HCT116 (cell line): ENCODE measurements at regions not wholly inside any gene's neighbourhood (a gene's known extent, or its start where the extent isn't known, plus 50 kb on each side); places are given as distances from the start of the nearest gene placed in this dataset.

Source experiments
- ATAC-seq: fragments of 200-7000 bp; cut with Tn5 transposase; 2 replicates; pipeline ENCODE4 v1.9.1; 2020; ENCODE audit warnings: mild to moderate bottlenecking, moderate library complexity
- BruUV-seq: library from RNA; stranded (reverse); fragments of 400-500 nt; replicated peaks from 2 replicates; lab custom pipeline; 2021; lab: Mats Ljungman, UMichigan
- CTCF ChIA-PET: fragments of 300-600 bp; sonication (Branson Sonifier 250); formaldehyde crosslinking; loops from one replicate; lab custom pipeline; 2021; ENCODE audit warnings: antibody characterized with exemption; lab: Charles Lee
- POLR2A ChIA-PET: fragments of 300-600, 350-600 bp; sonication (Branson Sonifier 250); formaldehyde crosslinking; loops from one replicate; lab custom pipeline; 2021; ENCODE audit warnings: antibody characterized with exemption; lab: Charles Lee
- RAD21 ChIA-PET, 2 experiments: fragments of 300-600 bp; sonication (Branson Sonifier 250); formaldehyde crosslinking; loops; one replicate each; lab custom pipeline; 2023; ENCODE audit warnings: low total read pairs in 2 of 2; ENCODE audit not compliant: uncharacterized antibody in 2 of 2, unreplicated experiment in 2 of 2, low non-redundant PET in 1 of 2; lab: Charles Lee
- DNase-seq: peaks from one replicate; pipeline ENCODE4 v3.0.0-alpha.2; 2010; ENCODE audit warnings: low read depth, low spot score
- H2AFZ ChIP-seq: fragments of 200-600 bp; shearing (Covaris generic), sonication (generic); 2 replicates; pipeline ENCODE4 v1.6.1; 2017; ENCODE audit warnings: low read depth, mixed run types, mixed read lengths, antibody characterized with exemption, low read length; ENCODE audit not compliant: poor library complexity, severe bottlenecking
- H3K27ac ChIP-seq: 2 replicates; pipeline ENCODE4 v1.5.1; 2012; ENCODE audit warnings: low read depth, low read length
- H3K27me3 ChIP-seq: fragments of 200-600 bp; sonication (generic); 2 replicates; pipeline ENCODE4 v1.6.1; 2016; ENCODE audit warnings: mixed run types, low read length, mixed read lengths; ENCODE audit not compliant: insufficient read depth
- H3K36me3 ChIP-seq, 2 experiments: fragments of 200-500 bp in 1 of 2; fragments of 200-600 bp in 1 of 2; sonication (Bioruptor generic) in 1 of 2; sonication (generic) in 1 of 2; 2 replicates each; pipeline versions ENCODE4 v1.5.1 to v1.6.1; 2014 to 2016; ENCODE audit warnings: low read length in 2 of 2, inconsistent platforms in 1 of 2, mixed read lengths in 1 of 2, mixed run types in 1 of 2; ENCODE audit not compliant: insufficient read depth in 2 of 2, control insufficient read depth in 1 of 2
- H3K4me1 ChIP-seq, 2 experiments: fragments of 200-600 bp in 1 of 2; sonication (generic) in 1 of 2; 2 replicates each; pipeline versions ENCODE4 v1.5.1 to v1.6.1; 2012 to 2017; ENCODE audit warnings: low read length in 2 of 2, inconsistent platforms in 1 of 2, mild to moderate bottlenecking in 1 of 2, mixed read lengths in 1 of 2, mixed run types in 1 of 2, moderate library complexity in 1 of 2; ENCODE audit not compliant: insufficient read depth in 2 of 2, control insufficient read depth in 1 of 2
- H3K4me2 ChIP-seq: fragments of 200-600 bp; sonication (generic); 2 replicates; pipeline ENCODE4 v1.6.1; 2017; ENCODE audit warnings: mixed run types, low read length, mixed read lengths
- H3K4me3 ChIP-seq, 2 experiments: fragments of 200-600 bp in 1 of 2; sonication (generic) in 1 of 2; replicated peaks in 1 of 2; 2 replicates each; pipeline ENCODE4 v1.5.1; 2011 to 2016; ENCODE audit warnings: low read length in 2 of 2, control low read depth in 1 of 2, low read depth in 1 of 2, mild to moderate bottlenecking in 1 of 2, mixed read lengths in 1 of 2, mixed run types in 1 of 2
- H3K79me2 ChIP-seq: fragments of 200-600 bp; sonication (generic); 2 replicates; pipeline ENCODE4 v1.6.1; 2017; ENCODE audit warnings: mild to moderate bottlenecking, mixed run types, low read length, moderate library complexity, mixed read lengths; ENCODE audit not compliant: insufficient read depth
- H3K9ac ChIP-seq: fragments of 200-600 bp; sonication (generic); 2 replicates; pipeline ENCODE4 v1.6.1; 2016; ENCODE audit warnings: low read length, mixed read lengths
- H3K9me2 ChIP-seq: fragments of 200-600 bp; sonication (generic), shearing (Covaris generic); 2 replicates; pipeline ENCODE4 v1.6.1; 2017; ENCODE audit warnings: mixed run types, mild to moderate bottlenecking, moderate library complexity; ENCODE audit not compliant: insufficient read depth
- H3K9me3 ChIP-seq, 2 experiments: fragments of 200-500 bp in 1 of 2; fragments of 200-600 bp in 1 of 2; sonication (Bioruptor generic) in 1 of 2; sonication (generic) in 1 of 2; 2 replicates each; pipeline ENCODE4 v1.6.1; 2014 to 2017; ENCODE audit warnings: low read length in 2 of 2, mixed read lengths in 2 of 2, inconsistent platforms in 1 of 2, low read depth in 1 of 2, mild to moderate bottlenecking in 1 of 2, mixed run types in 1 of 2, moderate library complexity in 1 of 2; ENCODE audit not compliant: control insufficient read depth in 1 of 2, insufficient read depth in 1 of 2
- H4K20me1 ChIP-seq: fragments of 200-600 bp; sonication (generic), shearing (Covaris generic); 2 replicates; pipeline ENCODE4 v1.6.1; 2017; ENCODE audit warnings: mixed run types, mild to moderate bottlenecking, moderate library complexity; ENCODE audit not compliant: insufficient read depth
- CEBPB ChIP-seq: IDR thresholded peaks from 2 replicates; pipeline ENCODE4 v1.6.1; 2012; ENCODE audit warnings: low read depth
- EGR1 ChIP-seq: IDR thresholded peaks from 2 replicates; pipeline ENCODE4 v1.6.1; 2012; ENCODE audit warnings: low read depth
- ELF1 ChIP-seq: IDR thresholded peaks from 2 replicates; pipeline ENCODE4 v1.6.1; 2012; ENCODE audit warnings: low read depth, borderline replicate concordance
- EZH2phosphoT487 ChIP-seq: fragments of 200-600 bp; IDR thresholded peaks from 2 replicates; pipeline ENCODE4 v1.6.1; 2018; ENCODE audit warnings: antibody characterized with exemption, borderline replicate concordance
- FOSL1 ChIP-seq: IDR thresholded peaks from 2 replicates; pipeline ENCODE4 v1.6.1; 2012; ENCODE audit warnings: low read depth
- JUND ChIP-seq: IDR thresholded peaks from 2 replicates; pipeline ENCODE4 v1.6.1; 2012
- RAD21 ChIP-seq: IDR thresholded peaks from 2 replicates; pipeline ENCODE4 v1.6.1; 2012; ENCODE audit warnings: low read depth, mild to moderate bottlenecking
- SP1 ChIP-seq: IDR thresholded peaks from 2 replicates; pipeline ENCODE4 v1.6.1; 2012; ENCODE audit warnings: low read depth
- SRF ChIP-seq: IDR thresholded peaks from 2 replicates; pipeline ENCODE4 v1.6.1; 2012; ENCODE audit warnings: low read depth
- ZFX ChIP-seq: fragments of 450-650 bp; IDR thresholded peaks from 2 replicates; pipeline ENCODE4 v1.6.1; 2017
- ZNF274 ChIP-seq: fragments of 200-500 bp; sonication (Bioruptor generic); IDR thresholded peaks from 2 replicates; pipeline ENCODE4 v1.6.1; 2014; ENCODE audit warnings: mild to moderate bottlenecking, low read depth, low read length, inconsistent platforms
- intact Hi-C: fragments of 100-400 bp; cut with micrococcal nuclease; formaldehyde crosslinking; loops from 2 replicates; pipeline ENCODE4 v1.10.0; 2022
- TF ChIP-seq, protein P1 (sequence below): IDR thresholded peaks from 2 replicates; pipeline ENCODE4 v1.6.1; 2012; ENCODE audit warnings: low read depth
- TF ChIP-seq, protein P2 (sequence below): IDR thresholded peaks from 2 replicates; pipeline ENCODE4 v1.6.1; 2012
- TF ChIP-seq, protein P3 (sequence below), 3 experiments: fragments of 200-600 bp in 1 of 3; sonication (generic) in 1 of 3; IDR thresholded peaks in 2 of 3; conservative IDR thresholded peaks in 1 of 3; 2 replicates each; pipeline ENCODE4 v1.5.1; 2012 to 2017; ENCODE audit warnings: low read depth in 2 of 3, low read length in 2 of 3, antibody characterized with exemption in 1 of 3, borderline replicate concordance in 1 of 3, control low read depth in 1 of 3, mild to moderate bottlenecking in 1 of 3, mixed read lengths in 1 of 3, mixed run types in 1 of 3, moderate library complexity in 1 of 3; ENCODE audit not compliant: insufficient read depth in 1 of 3
- TF ChIP-seq, protein P4 (sequence below): IDR thresholded peaks from 2 replicates; pipeline ENCODE4 v1.6.1; 2012

DNA sequence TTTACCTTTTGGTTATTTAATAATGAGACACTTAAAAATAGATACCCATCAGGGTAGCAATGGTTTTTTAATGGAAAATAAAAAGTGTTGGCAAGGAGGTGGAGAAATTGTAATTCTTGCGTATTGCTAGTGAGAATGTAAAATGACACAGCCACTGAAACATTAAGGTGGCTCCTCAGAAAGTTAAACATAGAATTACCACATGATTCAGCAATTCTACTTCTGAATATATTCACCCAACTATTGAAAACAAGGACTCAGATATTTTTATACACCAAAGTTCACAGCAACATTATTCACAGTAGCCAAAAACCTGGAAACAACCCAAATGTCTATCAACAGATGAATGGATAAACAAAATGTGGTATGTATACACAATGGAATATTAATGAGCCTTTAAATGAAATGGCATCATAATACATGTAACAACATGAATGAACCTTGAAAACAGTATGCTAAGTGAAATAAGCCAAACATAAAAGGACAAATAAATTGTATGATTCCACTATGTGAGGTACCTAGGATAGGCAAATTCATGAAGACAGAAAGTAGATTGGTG is 163.5 kb downstream of the IMPG2 start (continued):
- TF ChIP-seq, protein P1, sequence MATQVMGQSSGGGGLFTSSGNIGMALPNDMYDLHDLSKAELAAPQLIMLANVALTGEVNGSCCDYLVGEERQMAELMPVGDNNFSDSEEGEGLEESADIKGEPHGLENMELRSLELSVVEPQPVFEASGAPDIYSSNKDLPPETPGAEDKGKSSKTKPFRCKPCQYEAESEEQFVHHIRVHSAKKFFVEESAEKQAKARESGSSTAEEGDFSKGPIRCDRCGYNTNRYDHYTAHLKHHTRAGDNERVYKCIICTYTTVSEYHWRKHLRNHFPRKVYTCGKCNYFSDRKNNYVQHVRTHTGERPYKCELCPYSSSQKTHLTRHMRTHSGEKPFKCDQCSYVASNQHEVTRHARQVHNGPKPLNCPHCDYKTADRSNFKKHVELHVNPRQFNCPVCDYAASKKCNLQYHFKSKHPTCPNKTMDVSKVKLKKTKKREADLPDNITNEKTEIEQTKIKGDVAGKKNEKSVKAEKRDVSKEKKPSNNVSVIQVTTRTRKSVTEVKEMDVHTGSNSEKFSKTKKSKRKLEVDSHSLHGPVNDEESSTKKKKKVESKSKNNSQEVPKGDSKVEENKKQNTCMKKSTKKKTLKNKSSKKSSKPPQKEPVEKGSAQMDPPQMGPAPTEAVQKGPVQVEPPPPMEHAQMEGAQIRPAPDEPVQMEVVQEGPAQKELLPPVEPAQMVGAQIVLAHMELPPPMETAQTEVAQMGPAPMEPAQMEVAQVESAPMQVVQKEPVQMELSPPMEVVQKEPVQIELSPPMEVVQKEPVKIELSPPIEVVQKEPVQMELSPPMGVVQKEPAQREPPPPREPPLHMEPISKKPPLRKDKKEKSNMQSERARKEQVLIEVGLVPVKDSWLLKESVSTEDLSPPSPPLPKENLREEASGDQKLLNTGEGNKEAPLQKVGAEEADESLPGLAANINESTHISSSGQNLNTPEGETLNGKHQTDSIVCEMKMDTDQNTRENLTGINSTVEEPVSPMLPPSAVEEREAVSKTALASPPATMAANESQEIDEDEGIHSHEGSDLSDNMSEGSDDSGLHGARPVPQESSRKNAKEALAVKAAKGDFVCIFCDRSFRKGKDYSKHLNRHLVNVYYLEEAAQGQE: no peak
- TF ChIP-seq, protein P2, sequence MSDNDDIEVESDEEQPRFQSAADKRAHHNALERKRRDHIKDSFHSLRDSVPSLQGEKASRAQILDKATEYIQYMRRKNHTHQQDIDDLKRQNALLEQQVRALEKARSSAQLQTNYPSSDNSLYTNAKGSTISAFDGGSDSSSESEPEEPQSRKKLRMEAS: no peak
- TF ChIP-seq SP1: no peak

DNA sequence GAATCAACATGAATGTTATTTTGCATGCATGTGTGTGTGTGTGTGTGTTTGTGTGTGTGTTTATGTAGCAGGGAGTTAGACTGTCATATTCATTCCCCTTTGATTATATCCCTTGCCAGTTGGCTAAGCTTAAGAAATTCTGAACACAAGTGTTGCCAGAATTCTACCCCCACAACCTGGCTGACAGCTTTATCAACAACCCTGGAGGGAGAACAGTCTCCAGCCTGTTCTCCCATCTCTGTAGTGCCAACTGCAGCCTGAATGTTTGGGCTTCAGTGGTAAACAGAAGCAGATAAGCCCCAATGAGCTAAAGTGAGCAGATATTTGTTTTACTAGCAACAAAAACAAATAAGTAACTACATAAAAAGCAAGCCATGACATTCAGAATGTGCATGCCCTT is 162.6 kb upstream of the ABI3BP start:
- intact Hi-C loops: no loop called here
- no peak for ATAC-seq
- no peak overlapping the region for H3K4me3 ChIP-seq
- POLR2A ChIA-PET: no interaction called here
- H3K36me3 ChIP-seq: no peaks in the 10 kb centered on the region
- RAD21 ChIA-PET: no interaction called here
- H3K9me2 ChIP-seq: no peaks in the 10 kb centered on the region
- H2AFZ ChIP-seq: no peak overlapping the region
- CTCF ChIA-PET: no interaction called here
- H3K4me1 ChIP-seq: no peaks in the 10 kb centered on the region
- no TSS peak for BruUV-seq
- H3K27ac ChIP-seq: no peak overlapping the region
- H3K9ac ChIP-seq: no peak overlapping the region
- no peak overlapping the region for H3K4me2 ChIP-seq
- no peaks in the 10 kb centered on the region for H3K79me2 ChIP-seq
- no peaks in the 10 kb centered on the region for H3K27me3 ChIP-seq
- no peaks in the 10 kb centered on the region for H4K20me1 ChIP-seq
- H3K9me3 ChIP-seq: no peaks in the 10 kb centered on the region
- DNase-seq: no peak
- TF ChIP-seq, protein P1: no peak
- TF ChIP-seq EGR1 (no peak), ELF1 (no peak), JUND (no peak), FOSL1 (no peak), CEBPB (no peak), RAD21 (no peak), EZH2phosphoT487 (no peak), SRF (no peak), SP1 (no peak), ZFX (no peak), ZNF274 (no peak)
- TF ChIP-seq, protein P3, sequence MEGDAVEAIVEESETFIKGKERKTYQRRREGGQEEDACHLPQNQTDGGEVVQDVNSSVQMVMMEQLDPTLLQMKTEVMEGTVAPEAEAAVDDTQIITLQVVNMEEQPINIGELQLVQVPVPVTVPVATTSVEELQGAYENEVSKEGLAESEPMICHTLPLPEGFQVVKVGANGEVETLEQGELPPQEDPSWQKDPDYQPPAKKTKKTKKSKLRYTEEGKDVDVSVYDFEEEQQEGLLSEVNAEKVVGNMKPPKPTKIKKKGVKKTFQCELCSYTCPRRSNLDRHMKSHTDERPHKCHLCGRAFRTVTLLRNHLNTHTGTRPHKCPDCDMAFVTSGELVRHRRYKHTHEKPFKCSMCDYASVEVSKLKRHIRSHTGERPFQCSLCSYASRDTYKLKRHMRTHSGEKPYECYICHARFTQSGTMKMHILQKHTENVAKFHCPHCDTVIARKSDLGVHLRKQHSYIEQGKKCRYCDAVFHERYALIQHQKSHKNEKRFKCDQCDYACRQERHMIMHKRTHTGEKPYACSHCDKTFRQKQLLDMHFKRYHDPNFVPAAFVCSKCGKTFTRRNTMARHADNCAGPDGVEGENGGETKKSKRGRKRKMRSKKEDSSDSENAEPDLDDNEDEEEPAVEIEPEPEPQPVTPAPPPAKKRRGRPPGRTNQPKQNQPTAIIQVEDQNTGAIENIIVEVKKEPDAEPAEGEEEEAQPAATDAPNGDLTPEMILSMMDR (IDR thresholded peaks at IDR 0.05 in 2 of 3, conservative IDR thresholded peaks at IDR 0.05 in 1 of 3; ENCODE audit: borderline replicate concordance in 1 of 3, insufficient read depth in 1 of 3, low read depth in 2 of 3, low read length in 2 of 3): no peak
- TF ChIP-seq, protein P4, sequence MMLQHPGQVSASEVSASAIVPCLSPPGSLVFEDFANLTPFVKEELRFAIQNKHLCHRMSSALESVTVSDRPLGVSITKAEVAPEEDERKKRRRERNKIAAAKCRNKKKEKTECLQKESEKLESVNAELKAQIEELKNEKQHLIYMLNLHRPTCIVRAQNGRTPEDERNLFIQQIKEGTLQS: no peak
- TF ChIP-seq, protein P2: no peak
